ENCODE measurements at regions not wholly inside any gene's neighbourhood (a gene's known extent, or its start where the extent isn't known, plus 50 kb on each side); places are given as distances from the start of the nearest gene placed in this dataset.

GRCh38 chr7:146002008-146002407 is 114.6 kb upstream of the CNTNAP2 start:
- H3F3A ChIP-seq (ENCODE audit: control insufficient read depth, insufficient read depth): peaks cover 12% of the 10 kb centered on the region; the same call in 1 of the 2 replicates
- H3K9me3 ChIP-seq (ENCODE audit: control insufficient read depth, insufficient read depth, low read length): no peaks in the 10 kb centered on the region
- H4K20me1 ChIP-seq (ENCODE audit: control insufficient read depth, insufficient read depth, low read depth, low read length): no peaks in the 10 kb centered on the region
- peak overlapping the region; percentile 59 for H3K27ac ChIP-seq (ENCODE audit: low read depth, low read length)
- H3K9me2 ChIP-seq (replicated peaks; ENCODE audit: control insufficient read depth, low read length): no peaks in the 10 kb centered on the region
- peak overlapping the region; percentile 60 for H3K4me2 ChIP-seq (ENCODE audit: low read length)
- H3K4me3 ChIP-seq (ENCODE audit: low read length): peak overlapping the region; percentile 34
- H3K36me3 ChIP-seq (ENCODE audit: control insufficient read depth, low read length): no peaks in the 10 kb centered on the region
- H3K79me2 ChIP-seq (ENCODE audit: control insufficient read depth, low read length): no peaks in the 10 kb centered on the region
- TF ChIP-seq CTCF (IDR thresholded peaks at IDR 0.05; ENCODE audit: low read depth, low read length, poor library complexity, severe bottlenecking) (no peak), EZH2phosphoT487 (IDR thresholded peaks at IDR 0.05; ENCODE audit: borderline replicate concordance, low read length) (no peak)
- peaks cover 46% of the 10 kb centered on the region for H3K4me1 ChIP-seq (ENCODE audit: control insufficient read depth, low read length)
- H3K27me3 ChIP-seq (ENCODE audit: control insufficient read depth, low read length): no peaks in the 10 kb centered on the region

DNA sequence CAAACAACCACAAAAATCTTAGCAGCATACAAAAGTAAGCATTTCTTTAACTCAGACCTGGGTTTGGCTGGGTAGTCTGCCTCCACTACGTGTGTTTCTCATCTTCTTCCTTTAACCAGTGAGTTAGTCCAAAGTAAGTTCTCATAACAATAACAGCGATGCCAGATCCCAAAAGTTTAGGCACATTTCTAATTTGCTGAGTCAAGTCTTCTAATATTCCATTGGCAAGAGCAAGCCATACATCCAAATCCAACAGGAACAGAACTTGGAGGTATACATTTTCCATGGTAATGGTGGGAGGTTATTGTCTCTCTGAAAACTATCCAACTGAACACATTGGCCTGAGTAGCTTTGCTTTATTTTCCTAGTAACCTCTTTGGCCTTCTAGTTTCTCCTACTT is 115.7 kb upstream of the CNTNAP2 start:
- H3K4me2 ChIP-seq (ENCODE audit: low read length): no peak overlapping the region
- no peaks in the 10 kb centered on the region for H4K20me1 ChIP-seq (ENCODE audit: control insufficient read depth, insufficient read depth, low read depth, low read length)
- no peaks in the 10 kb centered on the region for H3K9me3 ChIP-seq (ENCODE audit: control insufficient read depth, insufficient read depth, low read length)
- H3K79me2 ChIP-seq (ENCODE audit: control insufficient read depth, low read length): no peaks in the 10 kb centered on the region
- H3K4me1 ChIP-seq (ENCODE audit: control insufficient read depth, low read length): peaks cover 38% of the 10 kb centered on the region
- H3K4me3 ChIP-seq (ENCODE audit: low read length): no peak overlapping the region
- H3F3A ChIP-seq (ENCODE audit: control insufficient read depth, insufficient read depth): peaks cover 12% of the 10 kb centered on the region; the same call in 1 of the 2 replicates
- no peaks in the 10 kb centered on the region for H3K9me2 ChIP-seq (replicated peaks; ENCODE audit: control insufficient read depth, low read length)
- no peaks in the 10 kb centered on the region for H3K27me3 ChIP-seq (ENCODE audit: control insufficient read depth, low read length)
- no peak for TF ChIP-seq EZH2phosphoT487 (IDR thresholded peaks at IDR 0.05; ENCODE audit: borderline replicate concordance, low read length)
- TF ChIP-seq CTCF (IDR thresholded peaks at IDR 0.05; ENCODE audit: low read depth, low read length, poor library complexity, severe bottlenecking): no peak
- no peaks in the 10 kb centered on the region for H3K36me3 ChIP-seq (ENCODE audit: control insufficient read depth, low read length)
- H3K27ac ChIP-seq (ENCODE audit: low read depth, low read length): no peak overlapping the region

- no peak overlapping the region for H3K27ac ChIP-seq (ENCODE audit: low read depth, low read length)
- H3K36me3 ChIP-seq (ENCODE audit: control insufficient read depth, low read length): no peaks in the 10 kb centered on the region
- H3K4me1 ChIP-seq (ENCODE audit: control insufficient read depth, low read length): no peaks in the 10 kb centered on the region
- H3K4me3 ChIP-seq (ENCODE audit: low read length): no peak overlapping the region
- TF ChIP-seq EZH2phosphoT487 (IDR thresholded peaks at IDR 0.05; ENCODE audit: borderline replicate concordance, low read length) (no peak), CTCF (IDR thresholded peaks at IDR 0.05; ENCODE audit: low read depth, low read length, poor library complexity, severe bottlenecking) (no peak)
- 0 out of 2 replicates have a peak, but pooled peaks cover 4% of the 10 kb centered on the region for H3K9me2 ChIP-seq (replicated peaks; ENCODE audit: control insufficient read depth, low read length)
- H3K27me3 ChIP-seq (ENCODE audit: control insufficient read depth, low read length): no peaks in the 10 kb centered on the region
- H4K20me1 ChIP-seq (ENCODE audit: control insufficient read depth, insufficient read depth, low read depth, low read length): no peaks in the 10 kb centered on the region
- no peaks in the 10 kb centered on the region for H3K79me2 ChIP-seq (ENCODE audit: control insufficient read depth, low read length)
- H3F3A ChIP-seq (ENCODE audit: control insufficient read depth, insufficient read depth): no peaks in the 10 kb centered on the region
- no peak overlapping the region for H3K4me2 ChIP-seq (ENCODE audit: low read length)
- H3K9me3 ChIP-seq (ENCODE audit: control insufficient read depth, insufficient read depth, low read length): no peaks in the 10 kb centered on the region
These were observed 127.1 kb upstream of the CNTNAP2 start for GRCh38 chr7:145989469-145989868.
